ENCODE measurements at regions not wholly inside any gene's neighbourhood (a gene's known extent, or its start where the extent isn't known, plus 50 kb on each side); places are given as distances from the start of the nearest gene placed in this dataset.

- DNase-seq (ENCODE audit: low read depth) = no peak
- H3K4me3 ChIP-seq (ENCODE audit: low read depth, low read length) = no peak overlapping the region
- TF ChIP-seq CTCF (conservative IDR thresholded peaks at IDR 0.05; ENCODE audit: low read depth, low read length) = no peak
Observed at GRCh38 chr7:155360495-155361345, 63.0 kb downstream of the INSIG1 start.

- DNase-seq (ENCODE audit: low read depth) = no peak
- no peak for TF ChIP-seq CTCF (conservative IDR thresholded peaks at IDR 0.05; ENCODE audit: low read depth, low read length)
- no peak overlapping the region for H3K4me3 ChIP-seq (ENCODE audit: low read depth, low read length)
Observed at GRCh38 chr7:155361346-155361680, 63.6 kb downstream of the INSIG1 start.

- DNase-seq (ENCODE audit: low read depth) = no peak
- H3K4me3 ChIP-seq (ENCODE audit: low read depth, low read length) = no peak overlapping the region
- no peak for TF ChIP-seq CTCF (conservative IDR thresholded peaks at IDR 0.05; ENCODE audit: low read depth, low read length)
Observed at GRCh38 chr7:155361947-155362346, 64.3 kb downstream of the INSIG1 start.

GRCh38 chr7:155362380-155363145 lies 64.9 kb downstream of the INSIG1 start:
- no peak for DNase-seq (ENCODE audit: low read depth)
- H3K4me3 ChIP-seq (ENCODE audit: low read depth, low read length) = no peak overlapping the region
- no peak for TF ChIP-seq CTCF (conservative IDR thresholded peaks at IDR 0.05; ENCODE audit: low read depth, low read length)

GRCh38 chr7:155363146-155363539 lies 65.5 kb downstream of the INSIG1 start:
- H3K4me3 ChIP-seq (ENCODE audit: low read depth, low read length) = no peak overlapping the region
- TF ChIP-seq CTCF (conservative IDR thresholded peaks at IDR 0.05; ENCODE audit: low read depth, low read length) = no peak
- DNase-seq (ENCODE audit: low read depth) = no peak

- no peak for DNase-seq (ENCODE audit: low read depth)
- no peak overlapping the region for H3K4me3 ChIP-seq (ENCODE audit: low read depth, low read length)
- TF ChIP-seq CTCF (conservative IDR thresholded peaks at IDR 0.05; ENCODE audit: low read depth, low read length) = no peak
Observed at GRCh38 chr7:155363852-155364600, 66.3 kb downstream of the INSIG1 start.
